ENCODE measurements at regions not wholly inside any gene's neighbourhood (a gene's known extent, or its start where the extent isn't known, plus 50 kb on each side); places are given as distances from the start of the nearest gene placed in this dataset.

GRCh38 chr11:70500076-70500847, 101.9 kb downstream of the CTTN start:
- DNase-seq: no peak

GRCh38 chr11:70501051-70501901, 102.9 kb downstream of the CTTN start:
- no peak for DNase-seq
- ATAC-seq: no peak
- intact Hi-C loops (cut with DNase I, micrococcal nuclease): no loop called here

More at GRCh38 chr11:70500076-70500847, 101.9 kb downstream of the CTTN start:
- no peak for ATAC-seq
- intact Hi-C loops (cut with DNase I, micrococcal nuclease): no loop called here

GRCh38 chr11:70501933-70502540, 103.7 kb downstream of the CTTN start:
- DNase-seq (no peak), ATAC-seq (no peak)
- intact Hi-C loops (cut with DNase I, micrococcal nuclease): no loop called here

- ATAC-seq (no peak), DNase-seq (no peak)
- intact Hi-C loops (cut with DNase I, micrococcal nuclease): no loop called here
Observed at GRCh38 chr11:70502677-70503467, 104.5 kb downstream of the CTTN start.

- peak in 1 of 2 donors; percentile 38 for DNase-seq
- ATAC-seq: peak; percentile 79
- intact Hi-C loops (cut with DNase I, micrococcal nuclease): no loop called here
Observed at GRCh38 chr11:70503468-70504221, 105.3 kb downstream of the CTTN start.

- DNase-seq: no peak
Observed at GRCh38 chr11:70504246-70505020, 106.1 kb downstream of the CTTN start.

GRCh38 chr11:70505331-70505731, 107.0 kb downstream of the CTTN start:
- intact Hi-C loops (cut with DNase I, micrococcal nuclease): no loop called here
- ATAC-seq (no peak), DNase-seq (no peak)

More at GRCh38 chr11:70504246-70505020, 106.1 kb downstream of the CTTN start:
- ATAC-seq: peak; percentile 11
- intact Hi-C loops (cut with DNase I, micrococcal nuclease): no loop called here

- ATAC-seq: no peak
- DNase-seq: no peak
- intact Hi-C loops (cut with DNase I, micrococcal nuclease): no loop called here
Observed at GRCh38 chr11:70505761-70506657, 107.7 kb downstream of the CTTN start.

- intact Hi-C loops (cut with DNase I, micrococcal nuclease): no loop called here
- DNase-seq (no peak), ATAC-seq (no peak)
Observed at GRCh38 chr11:70506658-70506970, 108.3 kb downstream of the CTTN start.

- intact Hi-C loops (cut with DNase I, micrococcal nuclease): no loop called here
- ATAC-seq (no peak), DNase-seq (no peak)
Observed at GRCh38 chr11:70506986-70507385, 108.7 kb downstream of the CTTN start.

- no peak for DNase-seq
- no peak for ATAC-seq
- intact Hi-C loops (cut with DNase I, micrococcal nuclease): no loop called here
Observed at GRCh38 chr11:70507466-70508230, 109.3 kb downstream of the CTTN start.

GRCh38 chr11:70508231-70508480, 109.8 kb downstream of the CTTN start:
- intact Hi-C loops (cut with DNase I, micrococcal nuclease): no loop called here
- no peak for DNase-seq
- no peak for ATAC-seq

GRCh38 chr11:70509476-70509875, 111.1 kb downstream of the CTTN start:
- DNase-seq (no peak), ATAC-seq (no peak)
- intact Hi-C loops (cut with DNase I, micrococcal nuclease): no loop called here

GRCh38 chr11:70510106-70510505, 111.8 kb downstream of the CTTN start:
- DNase-seq: no peak
- no peak for ATAC-seq
- intact Hi-C loops (cut with DNase I, micrococcal nuclease): no loop called here

- DNase-seq (no peak), ATAC-seq (peak; percentile 49)
- intact Hi-C loops (cut with DNase I, micrococcal nuclease): no loop called here
Observed at GRCh38 chr11:70510571-70510970, 112.2 kb downstream of the CTTN start.

GRCh38 chr11:70511345-70511744, 113.0 kb downstream of the CTTN start:
- DNase-seq (no peak), ATAC-seq (no peak)
- intact Hi-C loops (cut with DNase I, micrococcal nuclease): no loop called here

Measured in left colon (tissue), 2 donors.